Stimulated activated naive CD8-positive, alpha-beta T cell treated with anti-CD3 and anti-CD28 coated beads, Interleukin-15, Interleukin-2, amounts not matched to agents 100 U/mL and 50 U/mL, for 24 hours (primary cell): ENCODE measurements at regions not wholly inside any gene's neighbourhood (a gene's known extent, or its start where the extent isn't known, plus 50 kb on each side); places are given as distances from the start of the nearest gene placed in this dataset.
"Not testable (repeated sequence)": the region's sequence is repeated elsewhere in the genome, so short reads cannot be mapped to it uniquely, and the experiment has no call there.

Source experiments
- ATAC-seq: fragments of 150-1000 bp; cut with Tn5 transposase; one replicate; pipeline ENCODE4 v1.10.0; 2021
- DNase-seq: peaks from one replicate; pipeline ENCODE4 v3.0.0; 2021

- DNase-seq (no peak), ATAC-seq (no peak)
Observed at GRCh38 chr5:100232736-100233135, 302.4 kb upstream of the FAM174A start.

DNA sequence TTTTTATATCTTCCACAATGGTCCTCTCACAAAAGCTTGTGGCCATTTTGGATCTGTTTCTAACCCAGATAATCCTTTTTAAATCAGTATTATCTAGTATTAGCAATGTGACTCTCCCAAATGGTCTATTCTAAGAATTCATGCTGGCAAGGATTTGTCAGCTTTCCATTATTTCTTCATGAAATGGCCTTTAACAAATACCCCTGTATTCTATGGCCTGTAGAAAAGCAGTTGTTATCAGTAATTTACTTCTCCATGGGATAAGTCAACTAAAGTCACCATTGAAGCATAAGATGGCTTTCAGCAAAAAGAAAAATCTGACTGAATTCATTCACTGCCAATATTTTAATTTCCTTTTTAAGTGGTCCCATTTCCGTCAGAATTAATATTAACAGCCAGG is 346.4 kb upstream of the FAM174A start:
- ATAC-seq (no peak), DNase-seq (no peak)

DNA sequence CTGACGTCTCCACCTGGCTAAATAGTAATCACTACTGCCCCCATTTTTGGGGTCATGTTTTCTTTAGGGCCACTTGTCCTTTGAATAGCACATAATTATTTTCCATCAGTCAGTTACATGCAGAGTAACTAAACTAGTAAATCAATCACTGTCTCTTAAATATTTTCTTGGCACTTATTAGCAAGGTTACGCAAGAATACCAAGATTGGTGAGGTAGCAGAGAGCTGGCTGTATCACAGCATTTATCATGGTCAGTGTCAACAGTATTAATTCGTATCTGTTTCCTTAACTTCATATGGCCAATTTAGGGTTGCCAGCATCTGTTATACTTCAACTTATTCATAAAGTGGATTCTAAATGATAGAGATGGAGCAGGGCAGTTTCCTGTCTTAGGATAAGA is 346.8 kb upstream of the FAM174A start:
- DNase-seq: no peak
- ATAC-seq: no peak

- DNase-seq: no peak
- no peak for ATAC-seq
Observed at GRCh38 chr5:100186181-100186580, 349.0 kb upstream of the FAM174A start.

GRCh38 chr5:100182402-100182801 is 352.8 kb upstream of the FAM174A start:
- no peak for ATAC-seq
- no peak for DNase-seq

- DNase-seq: no peak
- no peak for ATAC-seq
Observed at GRCh38 chr5:100175346-100175745, 359.8 kb upstream of the FAM174A start.

DNA sequence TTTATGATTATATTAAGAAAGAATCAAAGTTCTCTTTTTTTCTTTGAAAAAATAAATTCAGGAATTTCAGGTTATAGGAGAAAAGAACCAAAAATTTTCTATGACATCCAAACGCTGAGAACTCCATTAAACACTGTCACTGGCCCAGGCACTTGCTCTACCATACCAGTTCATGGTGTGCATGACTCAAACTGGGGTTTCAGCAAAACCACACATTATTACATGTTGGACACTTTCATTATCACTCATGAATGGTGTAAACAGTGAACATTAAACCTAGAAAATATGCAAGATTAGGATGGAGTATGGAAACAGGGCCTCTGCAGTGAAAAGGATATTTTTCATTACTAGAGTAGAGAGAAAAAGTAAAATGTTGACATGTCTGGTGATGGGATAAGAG is 369.9 kb upstream of the FAM174A start:
- ATAC-seq (no peak), DNase-seq (no peak)

- no peak for ATAC-seq
- no peak for DNase-seq
Observed at GRCh38 chr5:100161868-100162267, 373.3 kb upstream of the FAM174A start.

GRCh38 chr5:100157066-100157465 is 378.1 kb upstream of the FAM174A start:
- no peak for DNase-seq
- ATAC-seq: no peak

DNA sequence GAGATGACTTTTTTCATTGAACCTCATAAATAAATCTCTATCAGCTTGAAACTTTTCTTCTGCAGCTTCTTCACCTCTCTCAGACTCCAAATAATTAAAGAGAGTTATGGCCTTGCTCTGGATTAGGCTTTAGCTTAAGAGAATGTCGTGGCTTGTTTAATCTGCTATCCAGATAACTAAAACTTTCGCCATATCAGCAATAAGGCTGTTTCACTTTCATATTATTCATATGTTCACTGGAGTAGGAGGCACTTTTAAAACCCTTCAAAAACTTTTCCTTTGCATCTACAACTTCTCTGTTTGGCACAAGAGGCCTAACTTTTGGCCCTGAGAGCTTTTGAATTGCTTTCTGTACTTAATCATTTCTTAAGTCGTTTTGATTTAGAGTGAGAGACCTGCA is 386.9 kb upstream of the FAM174A start:
- no peak for ATAC-seq
- no peak for DNase-seq

DNA sequence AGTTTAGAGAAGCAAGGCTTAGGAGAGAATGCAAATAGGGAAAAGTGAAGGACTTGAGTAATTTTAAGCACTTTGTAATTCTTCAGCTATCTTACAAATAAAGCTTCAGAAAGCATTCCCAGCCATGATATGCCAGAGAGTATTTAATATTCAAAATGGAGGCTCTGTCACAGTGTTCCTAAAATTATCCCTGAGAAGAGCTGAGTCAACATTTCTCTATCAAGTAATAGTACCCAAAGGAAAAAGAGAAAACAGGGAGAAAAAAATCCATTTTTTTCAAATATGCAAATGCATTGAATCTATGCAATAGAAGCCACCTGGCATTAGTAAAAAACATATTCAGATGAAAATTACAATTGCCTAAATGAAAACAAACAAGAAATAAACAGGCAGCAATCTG is 392.6 kb upstream of the FAM174A start:
- no peak for DNase-seq
- ATAC-seq: no peak

DNA sequence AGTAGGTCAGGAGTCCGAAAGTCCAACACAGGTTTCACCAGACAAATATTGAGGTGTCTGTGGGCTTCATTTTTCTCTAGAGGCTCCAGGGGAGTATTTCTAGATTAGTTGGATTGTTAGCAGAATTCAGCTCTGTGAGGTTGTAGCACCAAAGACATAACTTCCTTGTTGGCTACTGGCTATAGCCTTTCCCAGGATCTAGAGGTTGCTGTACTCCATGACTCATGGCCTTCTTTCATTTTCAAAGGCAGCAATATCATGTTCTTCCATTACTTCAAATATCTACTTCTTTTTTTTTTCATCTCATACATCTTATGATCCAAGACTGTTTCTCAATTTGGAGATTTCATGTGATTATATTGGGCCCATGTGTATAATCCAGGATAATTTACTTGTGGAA is 404.0 kb upstream of the FAM174A start:
- ATAC-seq (no peak), DNase-seq (no peak)

DNA sequence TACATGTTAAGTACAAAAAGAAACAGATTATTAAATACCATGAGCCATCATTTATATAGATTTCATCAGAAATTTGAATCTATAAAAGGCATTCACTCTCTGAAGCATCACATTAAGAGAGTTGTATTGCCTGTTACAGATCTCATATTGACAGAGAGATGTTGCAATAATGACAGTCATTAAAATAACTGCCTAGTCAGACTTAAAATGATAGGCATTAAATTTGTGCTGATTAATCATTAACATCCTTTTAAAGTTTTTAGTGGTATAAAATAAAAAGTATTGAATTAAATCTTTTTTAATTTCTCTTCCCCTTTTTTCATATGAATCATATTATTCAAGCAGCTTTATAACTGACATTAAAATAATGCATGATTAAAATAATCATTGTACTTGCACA is 404.9 kb upstream of the FAM174A start:
- ATAC-seq (no peak), DNase-seq (no peak)

DNA sequence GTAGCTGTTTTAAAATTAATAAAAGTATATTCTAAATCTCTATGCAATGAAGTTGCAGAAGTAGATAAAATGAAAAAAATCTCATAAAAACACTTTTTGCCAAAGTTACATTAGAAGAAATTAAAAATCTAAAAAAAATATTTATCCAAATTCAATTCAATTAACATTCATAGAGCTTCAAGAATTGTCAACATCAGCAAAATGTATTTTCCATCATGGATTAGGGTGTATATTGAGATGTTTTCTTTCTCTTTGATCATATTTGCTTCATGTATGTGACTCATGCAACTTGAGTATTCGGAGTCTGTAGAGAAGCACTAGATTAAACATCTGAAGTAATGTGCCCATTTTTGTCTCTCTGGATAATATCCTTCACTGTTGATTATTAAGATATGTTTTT is 415.3 kb upstream of the FAM174A start:
- ATAC-seq: no peak
- DNase-seq: no peak

GRCh38 chr5:100110497-100110896 is 424.7 kb upstream of the FAM174A start:
- ATAC-seq: no peak
- DNase-seq: no peak

GRCh38 chr5:100108883-100109282 is 426.3 kb upstream of the FAM174A start:
- ATAC-seq: no peak
- DNase-seq: no peak

- not testable (repeated sequence) for ATAC-seq, DNase-seq
Observed at GRCh38 chr5:100103592-100104119, 431.5 kb upstream of the FAM174A start.

GRCh38 chr5:100101466-100101865 is 433.7 kb upstream of the FAM174A start:
- ATAC-seq: not testable (repeated sequence)

DNA sequence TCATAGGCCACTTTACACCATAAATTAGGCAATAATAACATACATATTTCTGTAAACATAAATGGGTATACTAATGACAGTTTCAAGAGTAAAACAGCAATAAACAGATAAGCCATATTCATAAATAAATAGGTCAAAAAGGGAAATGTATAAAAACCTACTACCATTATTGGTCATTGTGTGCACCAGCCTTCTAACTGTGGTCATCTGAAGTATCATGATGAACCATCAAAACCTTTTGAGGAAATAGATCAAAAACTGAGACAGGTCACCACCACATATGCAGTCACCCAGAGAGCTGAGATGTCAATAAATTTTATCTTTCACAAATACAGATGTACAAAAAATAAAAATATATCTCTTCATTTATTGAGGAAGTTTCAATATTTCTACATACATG is 438.8 kb upstream of the FAM174A start:
- not testable (repeated sequence) for DNase-seq, ATAC-seq

More at GRCh38 chr5:100101466-100101865, 433.7 kb upstream of the FAM174A start:
- DNase-seq: not testable (repeated sequence)

GRCh38 chr5:100080703-100081102 is 454.5 kb upstream of the FAM174A start:
- ATAC-seq: not testable (repeated sequence)

GRCh38 chr5:100079163-100079562 is 456.0 kb upstream of the FAM174A start:
- not testable (repeated sequence) for DNase-seq, ATAC-seq

More at GRCh38 chr5:100080703-100081102, 454.5 kb upstream of the FAM174A start:
- not testable (repeated sequence) for DNase-seq

GRCh38 chr5:100066020-100066419 is 469.2 kb upstream of the FAM174A start:
- ATAC-seq, DNase-seq: not testable (repeated sequence)

- ATAC-seq (no peak), DNase-seq (no peak)
Observed at GRCh38 chr5:100043475-100043874, 491.7 kb upstream of the FAM174A start.

- ATAC-seq (no peak), DNase-seq (no peak)
Observed at GRCh38 chr5:100026606-100027005, 508.6 kb upstream of the FAM174A start.

DNA sequence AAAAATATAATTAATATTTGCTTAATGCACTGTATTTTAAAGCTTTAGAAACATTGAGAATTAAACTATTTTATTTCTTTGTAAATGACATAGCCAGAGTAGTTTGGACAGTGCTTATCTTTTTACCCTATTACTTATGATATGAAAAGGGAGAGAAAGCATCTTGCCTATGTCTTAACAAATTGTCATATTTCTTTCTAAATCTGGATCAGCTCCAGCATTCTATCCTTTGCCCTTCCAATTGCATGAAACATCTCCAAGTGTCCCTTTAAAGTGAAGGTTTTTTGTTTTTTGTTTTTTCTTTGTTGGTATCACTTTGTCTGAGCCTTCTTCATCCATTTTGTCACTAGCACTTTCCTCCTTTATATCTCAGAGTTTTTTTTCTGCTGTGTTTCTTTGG is 511.6 kb upstream of the FAM174A start:
- no peak for DNase-seq

More for the DNA sequence above, 511.6 kb upstream of the FAM174A start:
- no peak for ATAC-seq
